Astrocyte (in vitro differentiated cells and primary cell): ENCODE measurements at regions not wholly inside any gene's neighbourhood (a gene's known extent, or its start where the extent isn't known, plus 50 kb on each side); places are given as distances from the start of the nearest gene placed in this dataset.

ENCODE experiments used
- CTCF ChIP-seq: IDR thresholded peaks from 2 replicates; pipeline ENCODE4 v1.5.1; 2011; ENCODE audit warnings: low read depth, mild to moderate bottlenecking, inconsistent platforms, low read length, moderate library complexity; ENCODE audit not compliant: insufficient read depth
- EZH2 ChIP-seq: IDR thresholded peaks from 2 replicates; pipeline ENCODE4 v1.6.1; 2012; ENCODE audit warnings: mild to moderate bottlenecking, low read length, inconsistent platforms; ENCODE audit not compliant: insufficient read depth

- no peak for TF ChIP-seq EZH2
- TF ChIP-seq CTCF, result no peak
Measured at GRCh38 chr15:95377258-95377852, 953.1 kb upstream of the NR2F2 start.
